ENCODE measurements at regions not wholly inside any gene's neighbourhood (a gene's known extent, or its start where the extent isn't known, plus 50 kb on each side); places are given as distances from the start of the nearest gene placed in this dataset.

DNA sequence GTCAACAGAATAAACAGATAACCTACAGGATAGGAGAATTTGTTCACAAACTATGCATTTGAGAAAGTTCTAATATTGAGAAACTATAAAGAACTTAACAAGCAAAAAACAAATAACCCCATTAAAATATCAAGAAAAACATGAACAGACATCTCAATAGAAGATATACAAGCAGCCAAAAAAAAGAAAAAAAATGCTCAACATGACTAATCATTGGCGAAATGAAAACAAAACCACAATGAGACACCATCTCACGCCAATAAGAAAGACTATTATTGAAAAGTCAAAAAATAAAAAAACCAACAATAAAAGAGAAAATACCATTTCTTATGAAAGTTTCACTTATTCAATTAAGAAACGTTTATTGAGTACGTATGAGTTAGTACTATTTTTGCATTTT is 800.5 kb downstream of the CBLN2 start:
- TF ChIP-seq, protein P1, sequence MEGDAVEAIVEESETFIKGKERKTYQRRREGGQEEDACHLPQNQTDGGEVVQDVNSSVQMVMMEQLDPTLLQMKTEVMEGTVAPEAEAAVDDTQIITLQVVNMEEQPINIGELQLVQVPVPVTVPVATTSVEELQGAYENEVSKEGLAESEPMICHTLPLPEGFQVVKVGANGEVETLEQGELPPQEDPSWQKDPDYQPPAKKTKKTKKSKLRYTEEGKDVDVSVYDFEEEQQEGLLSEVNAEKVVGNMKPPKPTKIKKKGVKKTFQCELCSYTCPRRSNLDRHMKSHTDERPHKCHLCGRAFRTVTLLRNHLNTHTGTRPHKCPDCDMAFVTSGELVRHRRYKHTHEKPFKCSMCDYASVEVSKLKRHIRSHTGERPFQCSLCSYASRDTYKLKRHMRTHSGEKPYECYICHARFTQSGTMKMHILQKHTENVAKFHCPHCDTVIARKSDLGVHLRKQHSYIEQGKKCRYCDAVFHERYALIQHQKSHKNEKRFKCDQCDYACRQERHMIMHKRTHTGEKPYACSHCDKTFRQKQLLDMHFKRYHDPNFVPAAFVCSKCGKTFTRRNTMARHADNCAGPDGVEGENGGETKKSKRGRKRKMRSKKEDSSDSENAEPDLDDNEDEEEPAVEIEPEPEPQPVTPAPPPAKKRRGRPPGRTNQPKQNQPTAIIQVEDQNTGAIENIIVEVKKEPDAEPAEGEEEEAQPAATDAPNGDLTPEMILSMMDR (IDR thresholded peaks at IDR 0.05; ENCODE audit: low read length): no peak
- TF ChIP-seq EZH2 (optimal IDR thresholded peaks at IDR 0.05; ENCODE audit: low read depth, low read length): no peak
- no peak for TF ChIP-seq EZH2phosphoT487 (IDR thresholded peaks at IDR 0.05; ENCODE audit: low read length)
